Activated B cell treated with CpG ODN at 0.5 μM for 24 hours (primary cell): ENCODE measurements at regions not wholly inside any gene's neighbourhood (a gene's known extent, or its start where the extent isn't known, plus 50 kb on each side); places are given as distances from the start of the nearest gene placed in this dataset.

Source experiments
- ATAC-seq: fragments of 200-7000 bp; cut with Tn5 transposase; one replicate; pipeline ENCODE4 v1.10.0; 2021; ENCODE audit warnings: low read depth, mild to moderate bottlenecking, moderate library complexity
- CTCF ChIA-PET: fragments of 350-600 bp; sonication (Branson Sonifier 250); formaldehyde crosslinking; loops from one replicate; lab custom pipeline; 2021; ENCODE audit warnings: antibody characterized with exemption; lab: Charles Lee
- POLR2A ChIA-PET: fragments of 350-600 bp; sonication (Branson Sonifier 250); formaldehyde crosslinking; loops from one replicate; lab custom pipeline; 2021; ENCODE audit warnings: antibody characterized with exemption; lab: Charles Lee
- DNase-seq: peaks from one replicate; pipeline ENCODE4 v3.0.0; 2022
- H3K27ac Mint-ChIP-seq: one replicate; pipeline ENCODE4 v1.8.0; 2020; ENCODE audit warnings: mixed read lengths
- H3K27me3 Mint-ChIP-seq: one replicate; pipeline ENCODE4 v1.8.0; 2021; ENCODE audit warnings: mixed read lengths
- H3K36me3 Mint-ChIP-seq: one replicate; pipeline ENCODE4 v1.8.0; 2021; ENCODE audit warnings: low read depth, mixed read lengths
- H3K4me1 Mint-ChIP-seq: one replicate; pipeline ENCODE4 v1.8.0; 2021; ENCODE audit warnings: mixed read lengths
- H3K4me3 Mint-ChIP-seq: one replicate; pipeline ENCODE4 v1.8.0; 2020; ENCODE audit warnings: mild to moderate bottlenecking, mixed read lengths
- H3K9me3 Mint-ChIP-seq: one replicate; pipeline ENCODE4 v1.8.0; 2020; ENCODE audit warnings: mixed read lengths
- intact Hi-C: fragments of 100-400 bp; cut with micrococcal nuclease; formaldehyde crosslinking; loops from one replicate; pipeline ENCODE4 v1.15.1; 2024
- TF ChIP-seq, protein P1 (sequence below): fragments of 200-600 bp; IDR thresholded peaks from one replicate; pipeline ENCODE4 v1.8.0; 2022; ENCODE audit warnings: antibody characterized with exemption, mild to moderate bottlenecking

DNA sequence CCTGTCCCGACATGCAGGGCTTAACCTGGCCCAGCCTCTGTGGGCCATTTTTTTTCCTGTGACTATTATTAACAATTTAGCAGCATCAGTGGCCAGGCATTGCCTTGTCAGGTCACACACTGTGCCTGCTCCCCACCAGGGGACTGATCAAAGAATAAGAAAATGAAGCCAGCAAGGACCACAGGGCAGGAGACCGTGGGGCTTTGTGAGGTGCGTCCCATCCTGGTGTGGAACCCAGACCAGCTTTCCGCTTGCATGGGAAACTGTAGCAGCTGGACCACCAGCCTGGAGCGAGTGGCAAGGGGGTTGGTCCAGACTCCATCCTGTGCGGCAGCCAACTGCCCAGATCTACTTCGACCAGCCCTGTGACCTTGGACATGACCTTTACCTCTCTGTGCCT is 218.3 kb downstream of the ANKRD60 start:
- Mint-ChIP-seq H3K36me3 (no peaks in the 10 kb centered on the region), H3K4me1 (no peaks in the 10 kb centered on the region), H3K27me3 (peaks cover 21% of the 10 kb centered on the region), H3K9me3 (no peaks in the 10 kb centered on the region), H3K27ac (no peak overlapping the region), H3K4me3 (no peak overlapping the region)
- ChIA-PET CTCF (interaction anchor here (0.6 kb wide), 1 partner anchor 148 kb away, joined by 3 read pairs; no protein-coding TSS in a partner anchor), POLR2A (no interaction called here)
- no peak for DNase-seq
- intact Hi-C loops = no loop called here
- ATAC-seq = no peak
- TF ChIP-seq, protein P1, sequence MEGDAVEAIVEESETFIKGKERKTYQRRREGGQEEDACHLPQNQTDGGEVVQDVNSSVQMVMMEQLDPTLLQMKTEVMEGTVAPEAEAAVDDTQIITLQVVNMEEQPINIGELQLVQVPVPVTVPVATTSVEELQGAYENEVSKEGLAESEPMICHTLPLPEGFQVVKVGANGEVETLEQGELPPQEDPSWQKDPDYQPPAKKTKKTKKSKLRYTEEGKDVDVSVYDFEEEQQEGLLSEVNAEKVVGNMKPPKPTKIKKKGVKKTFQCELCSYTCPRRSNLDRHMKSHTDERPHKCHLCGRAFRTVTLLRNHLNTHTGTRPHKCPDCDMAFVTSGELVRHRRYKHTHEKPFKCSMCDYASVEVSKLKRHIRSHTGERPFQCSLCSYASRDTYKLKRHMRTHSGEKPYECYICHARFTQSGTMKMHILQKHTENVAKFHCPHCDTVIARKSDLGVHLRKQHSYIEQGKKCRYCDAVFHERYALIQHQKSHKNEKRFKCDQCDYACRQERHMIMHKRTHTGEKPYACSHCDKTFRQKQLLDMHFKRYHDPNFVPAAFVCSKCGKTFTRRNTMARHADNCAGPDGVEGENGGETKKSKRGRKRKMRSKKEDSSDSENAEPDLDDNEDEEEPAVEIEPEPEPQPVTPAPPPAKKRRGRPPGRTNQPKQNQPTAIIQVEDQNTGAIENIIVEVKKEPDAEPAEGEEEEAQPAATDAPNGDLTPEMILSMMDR = no peak

GRCh38 chr20:58008866-58009265 is 219.6 kb downstream of the ANKRD60 start:
- CTCF ChIA-PET = no interaction called here
- Mint-ChIP-seq H3K4me1 (no peaks in the 10 kb centered on the region), H3K27ac (no peak overlapping the region), H3K27me3 (peaks cover 18% of the 10 kb centered on the region), H3K36me3 (no peaks in the 10 kb centered on the region), H3K9me3 (no peaks in the 10 kb centered on the region), H3K4me3 (no peak overlapping the region)
- ATAC-seq = no peak
- TF ChIP-seq, protein P1 = no peak
- POLR2A ChIA-PET = no interaction called here
- no peak for DNase-seq
- intact Hi-C loops = no loop called here

GRCh38 chr20:58008413-58008812 is 220.0 kb downstream of the ANKRD60 start:
- Mint-ChIP-seq H3K36me3 (no peaks in the 10 kb centered on the region), H3K27ac (no peak overlapping the region), H3K4me3 (no peak overlapping the region), H3K4me1 (no peaks in the 10 kb centered on the region), H3K27me3 (peaks cover 18% of the 10 kb centered on the region), H3K9me3 (no peaks in the 10 kb centered on the region)
- intact Hi-C loops = no loop called here
- no peak for DNase-seq
- CTCF ChIA-PET = no interaction called here
- ATAC-seq = no peak
- POLR2A ChIA-PET = no interaction called here
- TF ChIP-seq, protein P1 = no peak

GRCh38 chr20:58007947-58008346 is 220.5 kb downstream of the ANKRD60 start:
- intact Hi-C loops = no loop called here
- TF ChIP-seq, protein P1 = no peak
- DNase-seq = no peak
- ChIA-PET CTCF (no interaction called here), POLR2A (no interaction called here)
- H3K36me3 Mint-ChIP-seq = no peaks in the 10 kb centered on the region
- ATAC-seq = no peak
- no peak overlapping the region for H3K27ac Mint-ChIP-seq
- no peak overlapping the region for H3K4me3 Mint-ChIP-seq
- H3K9me3 Mint-ChIP-seq = no peaks in the 10 kb centered on the region
- peaks cover 18% of the 10 kb centered on the region for H3K27me3 Mint-ChIP-seq
- no peaks in the 10 kb centered on the region for H3K4me1 Mint-ChIP-seq

- DNase-seq (no peak), ATAC-seq (no peak)
- Mint-ChIP-seq H3K4me3 (no peak overlapping the region), H3K27ac (no peak overlapping the region), H3K4me1 (no peaks in the 10 kb centered on the region), H3K9me3 (no peaks in the 10 kb centered on the region), H3K36me3 (no peaks in the 10 kb centered on the region), H3K27me3 (peaks cover 13% of the 10 kb centered on the region)
- intact Hi-C loops = no loop called here
- POLR2A ChIA-PET = no interaction called here
- CTCF ChIA-PET = no interaction called here
- TF ChIP-seq, protein P1 = no peak
Observed at GRCh38 chr20:58006346-58007316, 221.8 kb downstream of the ANKRD60 start.
